GM12878 (cell line): ENCODE measurements at regions not wholly inside any gene's neighbourhood (a gene's known extent, or its start where the extent isn't known, plus 50 kb on each side); places are given as distances from the start of the nearest gene placed in this dataset.

Experiments
- EZH2 ChIP-seq: IDR thresholded peaks from 2 replicates; pipeline ENCODE4 v1.6.1; 2012; ENCODE audit warnings: low read depth, mild to moderate bottlenecking, control low read depth, inconsistent platforms, low read length, borderline replicate concordance; ENCODE audit not compliant: control insufficient read depth
- GABPA ChIP-seq: IDR thresholded peaks from 2 replicates; pipeline ENCODE4 v1.6.1; 2014; ENCODE audit warnings: antibody characterized with exemption, low read depth, mild to moderate bottlenecking, inconsistent platforms
- IKZF2 ChIP-seq, 2 experiments: fragments of 450-650 bp; IDR thresholded peaks; 2 replicates each; pipeline ENCODE4 v1.6.1; 2017; ENCODE audit warnings: mild to moderate bottlenecking in 2 of 2, moderate library complexity in 2 of 2
- POLR2A ChIP-seq: IDR thresholded peaks from 2 replicates; pipeline ENCODE4 v1.6.1; 2011; ENCODE audit warnings: low read depth, mild to moderate bottlenecking, low read length
- POLR2AphosphoS5 ChIP-seq: IDR thresholded peaks from 2 replicates; pipeline ENCODE4 v1.6.1; 2011; ENCODE audit warnings: mild to moderate bottlenecking, low read length, inconsistent platforms
- SP1 ChIP-seq: IDR thresholded peaks from one replicate; pipeline ENCODE4 v1.6.1; 2011; ENCODE audit warnings: low read depth, low read length
- TF ChIP-seq, protein P1 (sequence below), 3 experiments: IDR thresholded peaks in 2 of 3; conservative IDR thresholded peaks in 1 of 3; 2 replicates each; pipeline ENCODE4 v1.5.1; 2011; ENCODE audit warnings: low read depth in 3 of 3, low read length in 3 of 3, mild to moderate bottlenecking in 3 of 3, control low read depth in 2 of 3, moderate library complexity in 2 of 3, inconsistent platforms in 1 of 3, mixed read lengths in 1 of 3; ENCODE audit not compliant: control insufficient read depth in 2 of 3, insufficient read depth in 1 of 3; ENCODE audit errors: extremely low read depth in 1 of 3
- TF ChIP-seq, protein P2 (sequence below): IDR thresholded peaks from 2 replicates; pipeline ENCODE4 v1.6.1; 2012; ENCODE audit warnings: low read length, inconsistent platforms

DNA sequence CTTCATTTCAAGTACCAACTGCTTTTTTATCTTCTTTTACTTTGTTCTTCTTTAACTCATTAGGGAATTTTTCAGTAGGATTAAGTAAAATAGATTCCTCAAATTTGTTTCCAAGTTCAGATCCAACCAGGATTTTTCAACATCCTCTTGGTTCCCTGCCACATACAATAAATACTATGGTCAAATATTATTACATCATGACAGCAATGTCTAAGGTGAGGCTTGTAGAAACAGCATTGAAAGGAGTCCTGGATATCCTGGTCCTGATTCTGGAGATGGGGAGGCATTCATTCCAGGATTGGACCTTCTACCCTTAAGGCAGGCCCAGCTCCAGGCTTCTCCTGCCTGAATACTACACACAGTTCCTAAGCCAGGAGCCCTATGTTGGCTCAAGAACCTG is 80.2 kb upstream of the F3 start:
- no peak for TF ChIP-seq SP1
- no peak for TF ChIP-seq POLR2A
- no peak for TF ChIP-seq IKZF2 (IDR thresholded peaks at IDR 0.05)
- TF ChIP-seq POLR2AphosphoS5 = no peak
- TF ChIP-seq, protein P1, sequence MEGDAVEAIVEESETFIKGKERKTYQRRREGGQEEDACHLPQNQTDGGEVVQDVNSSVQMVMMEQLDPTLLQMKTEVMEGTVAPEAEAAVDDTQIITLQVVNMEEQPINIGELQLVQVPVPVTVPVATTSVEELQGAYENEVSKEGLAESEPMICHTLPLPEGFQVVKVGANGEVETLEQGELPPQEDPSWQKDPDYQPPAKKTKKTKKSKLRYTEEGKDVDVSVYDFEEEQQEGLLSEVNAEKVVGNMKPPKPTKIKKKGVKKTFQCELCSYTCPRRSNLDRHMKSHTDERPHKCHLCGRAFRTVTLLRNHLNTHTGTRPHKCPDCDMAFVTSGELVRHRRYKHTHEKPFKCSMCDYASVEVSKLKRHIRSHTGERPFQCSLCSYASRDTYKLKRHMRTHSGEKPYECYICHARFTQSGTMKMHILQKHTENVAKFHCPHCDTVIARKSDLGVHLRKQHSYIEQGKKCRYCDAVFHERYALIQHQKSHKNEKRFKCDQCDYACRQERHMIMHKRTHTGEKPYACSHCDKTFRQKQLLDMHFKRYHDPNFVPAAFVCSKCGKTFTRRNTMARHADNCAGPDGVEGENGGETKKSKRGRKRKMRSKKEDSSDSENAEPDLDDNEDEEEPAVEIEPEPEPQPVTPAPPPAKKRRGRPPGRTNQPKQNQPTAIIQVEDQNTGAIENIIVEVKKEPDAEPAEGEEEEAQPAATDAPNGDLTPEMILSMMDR (IDR thresholded peaks at IDR 0.05 in 2 of 3, conservative IDR thresholded peaks at IDR 0.05 in 1 of 3; ENCODE audit: control insufficient read depth in 2 of 3, extremely low read depth in 1 of 3, insufficient read depth in 1 of 3, low read depth in 3 of 3, low read length in 3 of 3) = no peak
- no peak for TF ChIP-seq GABPA
- TF ChIP-seq, protein P2, sequence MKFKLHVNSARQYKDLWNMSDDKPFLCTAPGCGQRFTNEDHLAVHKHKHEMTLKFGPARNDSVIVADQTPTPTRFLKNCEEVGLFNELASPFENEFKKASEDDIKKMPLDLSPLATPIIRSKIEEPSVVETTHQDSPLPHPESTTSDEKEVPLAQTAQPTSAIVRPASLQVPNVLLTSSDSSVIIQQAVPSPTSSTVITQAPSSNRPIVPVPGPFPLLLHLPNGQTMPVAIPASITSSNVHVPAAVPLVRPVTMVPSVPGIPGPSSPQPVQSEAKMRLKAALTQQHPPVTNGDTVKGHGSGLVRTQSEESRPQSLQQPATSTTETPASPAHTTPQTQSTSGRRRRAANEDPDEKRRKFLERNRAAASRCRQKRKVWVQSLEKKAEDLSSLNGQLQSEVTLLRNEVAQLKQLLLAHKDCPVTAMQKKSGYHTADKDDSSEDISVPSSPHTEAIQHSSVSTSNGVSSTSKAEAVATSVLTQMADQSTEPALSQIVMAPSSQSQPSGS = no peak
- TF ChIP-seq EZH2 = no peak
